GM23338 (cell line): ENCODE measurements at regions not wholly inside any gene's neighbourhood (a gene's known extent, or its start where the extent isn't known, plus 50 kb on each side); places are given as distances from the start of the nearest gene placed in this dataset.

Experiments used
- ATAC-seq: fragments of 200-7000 bp; cut with Tn5 transposase; 3 replicates; pipeline ENCODE4 v1.9.1; 2020
- DNase-seq: peaks from one replicate; pipeline ENCODE4 v3.0.0-alpha.2; 2015; ENCODE audit warnings: low spot score
- H2AFZ ChIP-seq: fragments of 200-600 bp; sonication (generic); 2 replicates; pipeline ENCODE4 v1.8.0; 2016; ENCODE audit warnings: antibody characterized with exemption, mild to moderate bottlenecking, moderate library complexity
- H3F3A ChIP-seq: fragments of 200-600 bp; sonication (generic); replicated peaks from 2 replicates; pipeline ENCODE4 v1.8.0; 2017; ENCODE audit warnings: antibody characterized with exemption, mixed run types, low read depth
- H3K27ac ChIP-seq: fragments of 200-600 bp; sonication (generic); 2 replicates; pipeline ENCODE4 v1.6.1; 2016; ENCODE audit warnings: low read depth
- H3K27me3 ChIP-seq: fragments of 200-600 bp; sonication (generic); 2 replicates; pipeline ENCODE4 v1.8.0; 2016; ENCODE audit warnings: mild to moderate bottlenecking, mixed run types, moderate library complexity; ENCODE audit not compliant: insufficient read depth
- H3K36me3 ChIP-seq: fragments of 200-600 bp; sonication (generic); 2 replicates; pipeline ENCODE4 v1.8.0; 2016; ENCODE audit warnings: mild to moderate bottlenecking; ENCODE audit not compliant: insufficient read depth
- H3K4me1 ChIP-seq: fragments of 200-600 bp; sonication (generic); 2 replicates; pipeline ENCODE4 v1.8.0; 2016; ENCODE audit warnings: mild to moderate bottlenecking, moderate library complexity; ENCODE audit not compliant: insufficient read depth
- H3K4me2 ChIP-seq: fragments of 200-600 bp; sonication (generic); 2 replicates; pipeline ENCODE4 v1.7.1; 2017; ENCODE audit warnings: mixed run types
- H3K4me3 ChIP-seq: fragments of 200-600 bp; sonication (generic); 2 replicates; pipeline ENCODE4 v1.6.1; 2016; ENCODE audit warnings: mixed run types
- H3K79me2 ChIP-seq: fragments of 200-600 bp; sonication (generic); replicated peaks from 2 replicates; pipeline ENCODE4 v1.8.0; 2017; ENCODE audit warnings: mild to moderate bottlenecking; ENCODE audit not compliant: insufficient read depth
- H3K9me2 ChIP-seq: fragments of 200-600 bp; sonication (generic); 2 replicates; pipeline ENCODE4 v1.8.0; 2017; ENCODE audit not compliant: insufficient read depth
- H4K20me1 ChIP-seq: fragments of 200-600 bp; sonication (generic); replicated peaks from 2 replicates; pipeline ENCODE4 v1.8.0; 2017; ENCODE audit warnings: mild to moderate bottlenecking; ENCODE audit not compliant: insufficient read depth
- H3K27ac Mint-ChIP-seq: 2 replicates; pipeline ENCODE4 v1.8.0; 2020; ENCODE audit warnings: inconsistent platforms, mild to moderate bottlenecking, moderate library complexity, mixed read lengths
- H3K27me3 Mint-ChIP-seq: 3 replicates; pipeline ENCODE4 v1.8.0; 2022; ENCODE audit warnings: low read depth, mild to moderate bottlenecking, moderate library complexity, mixed read lengths, inconsistent platforms; ENCODE audit not compliant: insufficient read depth, poor library complexity
- H3K36me3 Mint-ChIP-seq: 3 replicates; pipeline ENCODE4 v1.8.0; 2021; ENCODE audit warnings: low read depth, mild to moderate bottlenecking, inconsistent platforms, moderate library complexity, mixed read lengths
- H3K4me1 Mint-ChIP-seq: 3 replicates; pipeline ENCODE4 v1.8.0; 2020; ENCODE audit warnings: mild to moderate bottlenecking, inconsistent platforms, mixed read lengths
- H3K4me3 Mint-ChIP-seq: 3 replicates; pipeline ENCODE4 v1.8.0; 2021; ENCODE audit warnings: moderate library complexity, mild to moderate bottlenecking, inconsistent platforms, mixed read lengths
- H3K9me3 Mint-ChIP-seq: 3 replicates; pipeline ENCODE4 v1.8.0; 2020; ENCODE audit warnings: moderate library complexity, mild to moderate bottlenecking, inconsistent platforms, mixed read lengths
- CREB1 ChIP-seq: fragments of 250-450 bp; sonication (Bioruptor Pico); IDR thresholded peaks from 2 replicates; pipeline ENCODE4 v1.5.0; 2020; ENCODE audit warnings: low read depth, mild to moderate bottlenecking, moderate library complexity
- CTCF ChIP-seq, 2 experiments: fragments of 200-600 bp in 1 of 2; sonication (generic) in 1 of 2; conservative IDR thresholded peaks; 2 replicates each; pipeline versions ENCODE4 v1.5.1 to v1.6.1; 2016 to 2017; ENCODE audit warnings: antibody characterized with exemption in 2 of 2, low read depth in 2 of 2, mild to moderate bottlenecking in 2 of 2, moderate library complexity in 1 of 2
- EZH2 ChIP-seq: fragments of 200-600 bp; sonication (generic); IDR thresholded peaks from one replicate; pipeline ENCODE4 v1.8.0; 2017; ENCODE audit warnings: antibody characterized with exemption, mild to moderate bottlenecking, low read depth; ENCODE audit not compliant: unreplicated experiment
- EZH2phosphoT487 ChIP-seq: fragments of 200-600 bp; sonication (generic); IDR thresholded peaks from one replicate; pipeline ENCODE4 v1.8.1; 2018; ENCODE audit warnings: antibody characterized with exemption; ENCODE audit not compliant: unreplicated experiment
- JUNB ChIP-seq: IDR thresholded peaks from one replicate; pipeline ENCODE4 v1.6.1; 2016; ENCODE audit warnings: antibody characterized with exemption; ENCODE audit not compliant: unreplicated experiment
- NANOG ChIP-seq: IDR thresholded peaks from 2 replicates; pipeline ENCODE4 v1.6.1; 2016; ENCODE audit warnings: antibody characterized with exemption, borderline replicate concordance
- POLR2AphosphoS5 ChIP-seq: IDR thresholded peaks from 2 replicates; pipeline ENCODE4 v1.6.1; 2016; ENCODE audit warnings: antibody characterized with exemption, low read depth
- STAT1 ChIP-seq: IDR thresholded peaks from one replicate; pipeline ENCODE4 v1.6.1; 2016; ENCODE audit warnings: antibody characterized with exemption; ENCODE audit not compliant: unreplicated experiment
- ZNF114 ChIP-seq: fragments of 250-450 bp; sonication (Bioruptor Pico); IDR thresholded peaks from 2 replicates; pipeline ENCODE4 v1.5.0; 2020; ENCODE audit warnings: mild to moderate bottlenecking, moderate library complexity
- ZNF331 ChIP-seq: fragments of 250-450 bp; sonication (Bioruptor Pico); IDR thresholded peaks from 2 replicates; pipeline ENCODE4 v1.5.0; 2020; ENCODE audit warnings: low read depth, mild to moderate bottlenecking, moderate library complexity
- ZNF462 ChIP-seq: fragments of 250-450 bp; sonication (Bioruptor Pico); IDR thresholded peaks from 2 replicates; pipeline ENCODE4 v1.5.0; 2020; ENCODE audit warnings: mild to moderate bottlenecking, moderate library complexity
- TF ChIP-seq, protein P1 (sequence below): IDR thresholded peaks from one replicate; pipeline ENCODE4 v1.6.1; 2018; ENCODE audit warnings: antibody characterized with exemption; ENCODE audit not compliant: unreplicated experiment
- TF ChIP-seq, protein P2 (sequence below): IDR thresholded peaks from 2 replicates; pipeline ENCODE4 v1.6.1; 2016; ENCODE audit warnings: antibody characterized with exemption

DNA sequence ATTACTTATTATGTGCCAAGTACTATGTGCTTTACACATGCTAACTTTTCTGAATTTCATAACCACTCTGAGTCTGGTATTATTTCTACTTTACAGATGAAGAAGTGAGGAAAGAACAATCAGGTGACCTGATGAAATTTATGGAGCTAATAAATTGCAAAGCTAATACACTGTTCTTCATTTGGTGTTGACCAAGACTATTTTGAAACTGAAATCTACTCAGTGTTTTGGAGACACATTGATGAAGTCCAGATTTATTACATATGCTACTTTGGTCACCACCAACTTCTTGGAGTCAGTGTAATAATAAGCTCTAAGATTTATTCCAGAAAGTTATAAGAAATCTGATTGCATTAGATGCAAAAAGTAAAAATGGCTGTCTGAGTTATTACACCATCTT, 637.9 kb downstream of the FAT4 start:
- no peaks in the 10 kb centered on the region for H3K9me2 ChIP-seq
- no peaks in the 10 kb centered on the region for H4K20me1 ChIP-seq
- DNase-seq (no peak), ATAC-seq (no peak)
- no peaks in the 10 kb centered on the region for H3K27me3 ChIP-seq
- Mint-ChIP-seq H3K9me3 (no peaks in the 10 kb centered on the region), H3K36me3 (no peaks in the 10 kb centered on the region), H3K27me3 (no peaks in the 10 kb centered on the region), H3K4me1 (no peaks in the 10 kb centered on the region), H3K27ac (no peak overlapping the region), H3K4me3 (no peak overlapping the region)
- no peaks in the 10 kb centered on the region for H3F3A ChIP-seq
- no peaks in the 10 kb centered on the region for H3K79me2 ChIP-seq
- H3K36me3 ChIP-seq = no peaks in the 10 kb centered on the region
- no peaks in the 10 kb centered on the region for H3K4me1 ChIP-seq
- TF ChIP-seq ZNF462 (CRISPR knock-in tag) (no peak), JUNB (no peak), CTCF (conservative IDR thresholded peaks at IDR 0.05; ENCODE audit: low read depth in 2 of 2) (no peak), EZH2phosphoT487 (no peak), CREB1 (CRISPR knock-in tag) (no peak), NANOG (no peak), ZNF114 (CRISPR knock-in tag) (no peak), STAT1 (no peak), EZH2 (no peak), ZNF331 (no peak), POLR2AphosphoS5 (no peak)
- TF ChIP-seq, protein P1, sequence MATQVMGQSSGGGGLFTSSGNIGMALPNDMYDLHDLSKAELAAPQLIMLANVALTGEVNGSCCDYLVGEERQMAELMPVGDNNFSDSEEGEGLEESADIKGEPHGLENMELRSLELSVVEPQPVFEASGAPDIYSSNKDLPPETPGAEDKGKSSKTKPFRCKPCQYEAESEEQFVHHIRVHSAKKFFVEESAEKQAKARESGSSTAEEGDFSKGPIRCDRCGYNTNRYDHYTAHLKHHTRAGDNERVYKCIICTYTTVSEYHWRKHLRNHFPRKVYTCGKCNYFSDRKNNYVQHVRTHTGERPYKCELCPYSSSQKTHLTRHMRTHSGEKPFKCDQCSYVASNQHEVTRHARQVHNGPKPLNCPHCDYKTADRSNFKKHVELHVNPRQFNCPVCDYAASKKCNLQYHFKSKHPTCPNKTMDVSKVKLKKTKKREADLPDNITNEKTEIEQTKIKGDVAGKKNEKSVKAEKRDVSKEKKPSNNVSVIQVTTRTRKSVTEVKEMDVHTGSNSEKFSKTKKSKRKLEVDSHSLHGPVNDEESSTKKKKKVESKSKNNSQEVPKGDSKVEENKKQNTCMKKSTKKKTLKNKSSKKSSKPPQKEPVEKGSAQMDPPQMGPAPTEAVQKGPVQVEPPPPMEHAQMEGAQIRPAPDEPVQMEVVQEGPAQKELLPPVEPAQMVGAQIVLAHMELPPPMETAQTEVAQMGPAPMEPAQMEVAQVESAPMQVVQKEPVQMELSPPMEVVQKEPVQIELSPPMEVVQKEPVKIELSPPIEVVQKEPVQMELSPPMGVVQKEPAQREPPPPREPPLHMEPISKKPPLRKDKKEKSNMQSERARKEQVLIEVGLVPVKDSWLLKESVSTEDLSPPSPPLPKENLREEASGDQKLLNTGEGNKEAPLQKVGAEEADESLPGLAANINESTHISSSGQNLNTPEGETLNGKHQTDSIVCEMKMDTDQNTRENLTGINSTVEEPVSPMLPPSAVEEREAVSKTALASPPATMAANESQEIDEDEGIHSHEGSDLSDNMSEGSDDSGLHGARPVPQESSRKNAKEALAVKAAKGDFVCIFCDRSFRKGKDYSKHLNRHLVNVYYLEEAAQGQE = no peak
- TF ChIP-seq, protein P2, sequence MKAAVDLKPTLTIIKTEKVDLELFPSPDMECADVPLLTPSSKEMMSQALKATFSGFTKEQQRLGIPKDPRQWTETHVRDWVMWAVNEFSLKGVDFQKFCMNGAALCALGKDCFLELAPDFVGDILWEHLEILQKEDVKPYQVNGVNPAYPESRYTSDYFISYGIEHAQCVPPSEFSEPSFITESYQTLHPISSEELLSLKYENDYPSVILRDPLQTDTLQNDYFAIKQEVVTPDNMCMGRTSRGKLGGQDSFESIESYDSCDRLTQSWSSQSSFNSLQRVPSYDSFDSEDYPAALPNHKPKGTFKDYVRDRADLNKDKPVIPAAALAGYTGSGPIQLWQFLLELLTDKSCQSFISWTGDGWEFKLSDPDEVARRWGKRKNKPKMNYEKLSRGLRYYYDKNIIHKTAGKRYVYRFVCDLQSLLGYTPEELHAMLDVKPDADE = no peak
- H2AFZ ChIP-seq = no peak overlapping the region
- no peak overlapping the region for H3K27ac ChIP-seq
- H3K4me3 ChIP-seq = no peak overlapping the region
- no peak overlapping the region for H3K4me2 ChIP-seq
